ENCODE measurements at regions not wholly inside any gene's neighbourhood (a gene's known extent, or its start where the extent isn't known, plus 50 kb on each side); places are given as distances from the start of the nearest gene placed in this dataset.
"Not testable (repeated sequence)": the region's sequence is repeated elsewhere in the genome, so short reads cannot be mapped to it uniquely, and the experiment has no call there.

- no peak overlapping the region for H3K9ac ChIP-seq (ENCODE audit: low read depth, low read length)
- H3K27me3 ChIP-seq (ENCODE audit: insufficient read depth, low read length, poor library complexity) = no peaks in the 10 kb centered on the region
- no peak for TF ChIP-seq EZH2 (IDR thresholded peaks at IDR 0.05; ENCODE audit: borderline replicate concordance, low read depth, low read length, severe bottlenecking)
- no peak for TF ChIP-seq CTCF (IDR thresholded peaks at IDR 0.05; ENCODE audit: borderline replicate concordance, extremely low read depth, low read length, poor library complexity, severe bottlenecking)
- DNase-seq = no peak
- no peak overlapping the region for H2AFZ ChIP-seq (ENCODE audit: low read depth, low read length)
- ATAC-seq (ENCODE audit: insufficient read depth, low read depth) = no peak
- no peak overlapping the region for H3K4me3 ChIP-seq (ENCODE audit: low read depth in 1 of 2, low read length in 2 of 2)
- no peaks in the 10 kb centered on the region for H3K79me2 ChIP-seq (ENCODE audit: insufficient read depth, low read length)
- no peaks in the 10 kb centered on the region for H3K9me3 ChIP-seq (ENCODE audit: insufficient read depth, low read length, severe bottlenecking)
- no peaks in the 10 kb centered on the region for H3K36me3 ChIP-seq (ENCODE audit: insufficient read depth, low read length)
- no peak overlapping the region for H3K27ac ChIP-seq (ENCODE audit: low read length)
- H4K20me1 ChIP-seq (ENCODE audit: insufficient read depth, low read length) = no peaks in the 10 kb centered on the region
- no peak overlapping the region for H3K4me2 ChIP-seq (ENCODE audit: insufficient read depth, low read length)
- no peaks in the 10 kb centered on the region for H3K4me1 ChIP-seq (ENCODE audit: insufficient read depth, low read length)
Measured at GRCh38 chr7:34445653-34446052, 212.4 kb upstream of the NPSR1 start.

GRCh38 chr7:34448531-34448930 is 209.5 kb upstream of the NPSR1 start:
- not testable (repeated sequence) for H3K9me3 ChIP-seq (ENCODE audit: insufficient read depth, low read length, severe bottlenecking); ATAC-seq (ENCODE audit: insufficient read depth, low read depth); H3K4me3 ChIP-seq (ENCODE audit: low read depth in 1 of 2, low read length in 2 of 2); H3K27ac ChIP-seq (ENCODE audit: low read length); H2AFZ ChIP-seq (ENCODE audit: low read depth, low read length); DNase-seq; H3K4me1 ChIP-seq (ENCODE audit: insufficient read depth, low read length); H4K20me1 ChIP-seq (ENCODE audit: insufficient read depth, low read length); H3K79me2 ChIP-seq (ENCODE audit: insufficient read depth, low read length); H3K9ac ChIP-seq (ENCODE audit: low read depth, low read length); H3K4me2 ChIP-seq (ENCODE audit: insufficient read depth, low read length); H3K36me3 ChIP-seq (ENCODE audit: insufficient read depth, low read length); H3K27me3 ChIP-seq (ENCODE audit: insufficient read depth, low read length, poor library complexity)

GRCh38 chr7:34449765-34450164 is 208.3 kb upstream of the NPSR1 start:
- no peaks in the 10 kb centered on the region for H4K20me1 ChIP-seq (ENCODE audit: insufficient read depth, low read length)
- no peak overlapping the region for H3K9ac ChIP-seq (ENCODE audit: low read depth, low read length)
- no peaks in the 10 kb centered on the region for H3K36me3 ChIP-seq (ENCODE audit: insufficient read depth, low read length)
- H3K79me2 ChIP-seq (ENCODE audit: insufficient read depth, low read length) = no peaks in the 10 kb centered on the region
- no peak overlapping the region for H3K4me2 ChIP-seq (ENCODE audit: insufficient read depth, low read length)
- no peak overlapping the region for H3K4me3 ChIP-seq (ENCODE audit: low read depth in 1 of 2, low read length in 2 of 2)
- ATAC-seq (ENCODE audit: insufficient read depth, low read depth) = no peak
- no peak overlapping the region for H3K27ac ChIP-seq (ENCODE audit: low read length)
- no peak for TF ChIP-seq CTCF (IDR thresholded peaks at IDR 0.05; ENCODE audit: borderline replicate concordance, extremely low read depth, low read length, poor library complexity, severe bottlenecking)
- no peak overlapping the region for H2AFZ ChIP-seq (ENCODE audit: low read depth, low read length)
- no peaks in the 10 kb centered on the region for H3K9me3 ChIP-seq (ENCODE audit: insufficient read depth, low read length, severe bottlenecking)
- DNase-seq = no peak
- H3K27me3 ChIP-seq (ENCODE audit: insufficient read depth, low read length, poor library complexity) = no peaks in the 10 kb centered on the region
- H3K4me1 ChIP-seq (ENCODE audit: insufficient read depth, low read length) = no peaks in the 10 kb centered on the region

- Histone ChIP-seq H3K79me2 (ENCODE audit: insufficient read depth, low read length) (no peaks in the 10 kb centered on the region), H3K27ac (ENCODE audit: low read length) (no peak overlapping the region), H2AFZ (ENCODE audit: low read depth, low read length) (no peak overlapping the region)
Measured at GRCh38 chr7:34451183-34451582, 206.8 kb upstream of the NPSR1 start.

More at GRCh38 chr7:34451183-34451582, 206.8 kb upstream of the NPSR1 start:
- no peak overlapping the region for H3K4me3 ChIP-seq (ENCODE audit: low read depth in 1 of 2, low read length in 2 of 2)
- ATAC-seq (ENCODE audit: insufficient read depth, low read depth) = no peak
- H3K4me1 ChIP-seq (ENCODE audit: insufficient read depth, low read length) = no peaks in the 10 kb centered on the region
- H3K9me3 ChIP-seq (ENCODE audit: insufficient read depth, low read length, severe bottlenecking) = no peaks in the 10 kb centered on the region
- H3K27me3 ChIP-seq (ENCODE audit: insufficient read depth, low read length, poor library complexity) = no peaks in the 10 kb centered on the region
- H3K36me3 ChIP-seq (ENCODE audit: insufficient read depth, low read length) = no peaks in the 10 kb centered on the region
- H4K20me1 ChIP-seq (ENCODE audit: insufficient read depth, low read length) = no peaks in the 10 kb centered on the region
- H3K4me2 ChIP-seq (ENCODE audit: insufficient read depth, low read length) = no peak overlapping the region
- H3K9ac ChIP-seq (ENCODE audit: low read depth, low read length) = no peak overlapping the region
- no peak for DNase-seq
- TF ChIP-seq EZH2 (IDR thresholded peaks at IDR 0.05; ENCODE audit: borderline replicate concordance, low read depth, low read length, severe bottlenecking) = no peak
- TF ChIP-seq CTCF (IDR thresholded peaks at IDR 0.05; ENCODE audit: borderline replicate concordance, extremely low read depth, low read length, poor library complexity, severe bottlenecking) = no peak

All from DND-41 (cell line).